ENCODE measurements at regions not wholly inside any gene's neighbourhood (a gene's known extent, or its start where the extent isn't known, plus 50 kb on each side); places are given as distances from the start of the nearest gene placed in this dataset.

DNA sequence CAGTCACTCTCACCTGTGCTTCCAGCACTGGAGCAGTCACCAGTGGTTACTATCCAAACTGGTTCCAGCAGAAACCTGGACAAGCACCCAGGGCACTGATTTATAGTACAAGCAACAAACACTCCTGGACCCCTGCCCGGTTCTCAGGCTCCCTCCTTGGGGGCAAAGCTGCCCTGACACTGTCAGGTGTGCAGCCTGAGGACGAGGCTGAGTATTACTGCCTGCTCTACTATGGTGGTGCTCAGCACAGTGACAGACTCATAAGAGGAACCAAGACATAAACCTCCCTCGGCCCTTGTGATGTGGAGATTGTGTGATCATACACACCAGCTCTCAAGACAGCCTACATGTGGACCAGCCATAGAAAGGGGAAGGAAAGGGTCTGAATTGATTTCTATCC, 113.3 kb downstream of the ZNF280B start:
- TF ChIP-seq POLR2A (IDR thresholded peaks at IDR 0.05; ENCODE audit: low read length) (no peak), GATA1 (IDR thresholded peaks at IDR 0.05; ENCODE audit: low read depth, low read length) (no peak)
